GM13976 (cell line): ENCODE measurements at regions not wholly inside any gene's neighbourhood (a gene's known extent, or its start where the extent isn't known, plus 50 kb on each side); places are given as distances from the start of the nearest gene placed in this dataset.

Experiments
- DNase-seq: peaks from one replicate; pipeline ENCODE4 v3.0.0; 2012; ENCODE audit warnings: low spot score
- CTCF ChIP-seq: IDR thresholded peaks from 2 replicates; pipeline ENCODE4 v1.5.1; 2012; ENCODE audit warnings: borderline replicate concordance, mild to moderate bottlenecking; ENCODE audit not compliant: insufficient read depth; ENCODE audit errors: extremely low read depth, missing control alignments, control extremely low read depth
- in situ Hi-C: fragments of 300-500 bp; cut with MboI; formaldehyde crosslinking; loops from one replicate; pipeline ENCODE4 v1.12.0; 2022; ENCODE audit warnings: low sequenced_read_pairs, mixed read lengths, inconsistent platforms; ENCODE audit not compliant: unreplicated experiment

- in situ Hi-C loops = no loop called here
- TF ChIP-seq CTCF = no peak
- no peak for DNase-seq
Observed at GRCh38 chr17:77027271-77027889, 113.4 kb upstream of the SEC14L1 start.

- DNase-seq = no peak
- in situ Hi-C loops = no loop called here
- TF ChIP-seq CTCF = no peak
Observed at GRCh38 chr17:77028900-77029299, 111.9 kb upstream of the SEC14L1 start.

GRCh38 chr17:77032929-77033328, 107.8 kb upstream of the SEC14L1 start:
- no peak for TF ChIP-seq CTCF
- DNase-seq = no peak
- in situ Hi-C loops = no loop called here

GRCh38 chr17:77033892-77034404, 106.8 kb upstream of the SEC14L1 start:
- in situ Hi-C loops = no loop called here
- DNase-seq = no peak
- TF ChIP-seq CTCF = no peak

- DNase-seq = no peak
- in situ Hi-C loops = no loop called here
- TF ChIP-seq CTCF = no peak
Observed at GRCh38 chr17:77034677-77035424, 105.9 kb upstream of the SEC14L1 start.

GRCh38 chr17:77035526-77035925, 105.2 kb upstream of the SEC14L1 start:
- in situ Hi-C loops = no loop called here
- TF ChIP-seq CTCF = no peak
- no peak for DNase-seq
